ENCODE measurements at regions not wholly inside any gene's neighbourhood (a gene's known extent, or its start where the extent isn't known, plus 50 kb on each side); places are given as distances from the start of the nearest gene placed in this dataset.

- H3K36me3 ChIP-seq (ENCODE audit: insufficient read depth), result no peaks in the 10 kb centered on the region
- ATAC-seq, result no peak
- no peaks in the 10 kb centered on the region for H3F3A ChIP-seq (replicated peaks; ENCODE audit: low read depth)
- H3K4me3 ChIP-seq, result no peak overlapping the region
- Mint-ChIP-seq H3K27ac (no peak overlapping the region), H3K4me1 (no peaks in the 10 kb centered on the region; the same call in 2 of the 3 replicates), H3K36me3 (ENCODE audit: low read depth) (peaks cover 3% of the 10 kb centered on the region; the same call in 2 of the 3 replicates), H3K4me3 (no peak overlapping the region), H3K27me3 (ENCODE audit: insufficient read depth, low read depth, poor library complexity) (peaks cover 3% of the 10 kb centered on the region), H3K9me3 (peaks cover 14% of the 10 kb centered on the region)
- TF ChIP-seq ZNF331 (CRISPR knock-in tag; IDR thresholded peaks at IDR 0.05; ENCODE audit: low read depth) (no peak), ZNF462 (CRISPR knock-in tag; IDR thresholded peaks at IDR 0.05) (no peak), ZNF114 (CRISPR knock-in tag; IDR thresholded peaks at IDR 0.05) (no peak), ETS1 (IDR thresholded peaks at IDR 0.05) (no peak), REST (IDR thresholded peaks at IDR 0.05; ENCODE audit: unreplicated experiment) (no peak), STAT1 (IDR thresholded peaks at IDR 0.05; ENCODE audit: unreplicated experiment) (no peak)
- TF ChIP-seq, protein P1, sequence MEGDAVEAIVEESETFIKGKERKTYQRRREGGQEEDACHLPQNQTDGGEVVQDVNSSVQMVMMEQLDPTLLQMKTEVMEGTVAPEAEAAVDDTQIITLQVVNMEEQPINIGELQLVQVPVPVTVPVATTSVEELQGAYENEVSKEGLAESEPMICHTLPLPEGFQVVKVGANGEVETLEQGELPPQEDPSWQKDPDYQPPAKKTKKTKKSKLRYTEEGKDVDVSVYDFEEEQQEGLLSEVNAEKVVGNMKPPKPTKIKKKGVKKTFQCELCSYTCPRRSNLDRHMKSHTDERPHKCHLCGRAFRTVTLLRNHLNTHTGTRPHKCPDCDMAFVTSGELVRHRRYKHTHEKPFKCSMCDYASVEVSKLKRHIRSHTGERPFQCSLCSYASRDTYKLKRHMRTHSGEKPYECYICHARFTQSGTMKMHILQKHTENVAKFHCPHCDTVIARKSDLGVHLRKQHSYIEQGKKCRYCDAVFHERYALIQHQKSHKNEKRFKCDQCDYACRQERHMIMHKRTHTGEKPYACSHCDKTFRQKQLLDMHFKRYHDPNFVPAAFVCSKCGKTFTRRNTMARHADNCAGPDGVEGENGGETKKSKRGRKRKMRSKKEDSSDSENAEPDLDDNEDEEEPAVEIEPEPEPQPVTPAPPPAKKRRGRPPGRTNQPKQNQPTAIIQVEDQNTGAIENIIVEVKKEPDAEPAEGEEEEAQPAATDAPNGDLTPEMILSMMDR (conservative IDR thresholded peaks at IDR 0.05; ENCODE audit: low read depth in 2 of 2), result no peak
- DNase-seq (ENCODE audit: low spot score), result no peak
- no peaks in the 10 kb centered on the region for H4K20me1 ChIP-seq (replicated peaks; ENCODE audit: insufficient read depth)
- H3K79me2 ChIP-seq (replicated peaks; ENCODE audit: insufficient read depth), result no peaks in the 10 kb centered on the region
- H3K4me1 ChIP-seq (ENCODE audit: insufficient read depth), result no peaks in the 10 kb centered on the region
- H2AFZ ChIP-seq, result no peak overlapping the region
- H3K9me2 ChIP-seq (ENCODE audit: insufficient read depth), result no peaks in the 10 kb centered on the region; the same call in 1 of the 2 replicates
- no peak overlapping the region for H3K4me2 ChIP-seq
- no peaks in the 10 kb centered on the region for H3K27me3 ChIP-seq (ENCODE audit: insufficient read depth)
- H3K27ac ChIP-seq (ENCODE audit: low read depth), result no peak overlapping the region
These were observed 167.6 kb downstream of the KCNS3 start for GRCh38 chr2:18046017-18046416.
